ENCODE measurements at regions not wholly inside any gene's neighbourhood (a gene's known extent, or its start where the extent isn't known, plus 50 kb on each side); places are given as distances from the start of the nearest gene placed in this dataset.

DNA sequence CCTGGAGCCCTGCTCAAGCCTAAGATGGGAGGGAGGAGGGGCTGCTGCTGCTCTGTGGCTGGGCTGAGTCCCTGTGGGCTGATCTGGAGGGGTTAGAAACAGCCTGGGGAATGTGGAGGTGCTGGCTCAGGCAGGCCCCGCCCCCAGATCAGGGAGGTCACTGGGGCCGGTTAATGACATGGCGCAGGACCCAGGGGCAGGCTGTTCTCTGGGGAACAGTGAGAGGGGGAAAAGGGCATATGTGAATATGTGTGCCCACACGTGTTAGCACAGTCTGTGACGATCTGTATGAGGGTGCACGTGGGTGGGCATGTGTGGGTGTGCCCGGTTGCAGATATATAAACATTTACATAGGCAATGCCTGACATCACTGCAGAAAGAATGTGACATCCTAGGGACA is 143.5 kb downstream of the MIAT start:
- no peak overlapping the region for H3K4me3 ChIP-seq (replicated peaks; ENCODE audit: low read depth, low read length)
- no peak for DNase-seq (ENCODE audit: extremely low read depth, insufficient read length)
- TF ChIP-seq, protein P1, sequence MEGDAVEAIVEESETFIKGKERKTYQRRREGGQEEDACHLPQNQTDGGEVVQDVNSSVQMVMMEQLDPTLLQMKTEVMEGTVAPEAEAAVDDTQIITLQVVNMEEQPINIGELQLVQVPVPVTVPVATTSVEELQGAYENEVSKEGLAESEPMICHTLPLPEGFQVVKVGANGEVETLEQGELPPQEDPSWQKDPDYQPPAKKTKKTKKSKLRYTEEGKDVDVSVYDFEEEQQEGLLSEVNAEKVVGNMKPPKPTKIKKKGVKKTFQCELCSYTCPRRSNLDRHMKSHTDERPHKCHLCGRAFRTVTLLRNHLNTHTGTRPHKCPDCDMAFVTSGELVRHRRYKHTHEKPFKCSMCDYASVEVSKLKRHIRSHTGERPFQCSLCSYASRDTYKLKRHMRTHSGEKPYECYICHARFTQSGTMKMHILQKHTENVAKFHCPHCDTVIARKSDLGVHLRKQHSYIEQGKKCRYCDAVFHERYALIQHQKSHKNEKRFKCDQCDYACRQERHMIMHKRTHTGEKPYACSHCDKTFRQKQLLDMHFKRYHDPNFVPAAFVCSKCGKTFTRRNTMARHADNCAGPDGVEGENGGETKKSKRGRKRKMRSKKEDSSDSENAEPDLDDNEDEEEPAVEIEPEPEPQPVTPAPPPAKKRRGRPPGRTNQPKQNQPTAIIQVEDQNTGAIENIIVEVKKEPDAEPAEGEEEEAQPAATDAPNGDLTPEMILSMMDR (IDR thresholded peaks at IDR 0.05; ENCODE audit: insufficient read depth, low read length, poor library complexity, severe bottlenecking), result no peak
- H3K36me3 ChIP-seq (ENCODE audit: control insufficient read depth, insufficient read depth, low read length), result no peaks in the 10 kb centered on the region
- H3K27me3 ChIP-seq (replicated peaks; ENCODE audit: control insufficient read depth, insufficient read depth, low read length), result no peaks in the 10 kb centered on the region

DNA sequence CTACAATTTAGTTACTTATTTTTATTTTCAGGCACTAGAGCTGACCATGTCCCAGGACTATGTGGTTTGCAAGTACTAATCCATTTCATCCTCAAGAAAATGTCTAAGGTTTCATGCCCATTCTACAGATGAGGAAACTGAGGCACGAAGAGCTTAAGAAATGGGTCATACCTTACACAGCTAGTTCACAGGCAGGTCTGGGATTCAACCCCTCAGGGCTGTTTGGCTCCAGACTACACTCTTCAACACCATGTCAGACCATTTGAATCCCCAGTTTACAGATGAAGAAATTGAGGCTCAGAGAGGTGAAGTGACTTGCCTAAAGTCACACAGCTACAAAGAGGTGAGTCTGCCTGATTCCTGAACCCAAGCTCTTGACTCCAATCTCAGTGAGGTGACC is 144.1 kb downstream of the MIAT start:
- Histone ChIP-seq H3K36me3 (ENCODE audit: control insufficient read depth, insufficient read depth, low read length) (no peaks in the 10 kb centered on the region), H3K27me3 (replicated peaks; ENCODE audit: control insufficient read depth, insufficient read depth, low read length) (no peaks in the 10 kb centered on the region), H3K4me3 (replicated peaks; ENCODE audit: low read depth, low read length) (no peak overlapping the region)
- DNase-seq (ENCODE audit: extremely low read depth, insufficient read length), result no peak
- TF ChIP-seq, protein P1 (IDR thresholded peaks at IDR 0.05; ENCODE audit: insufficient read depth, low read length, poor library complexity, severe bottlenecking), result no peak

DNA sequence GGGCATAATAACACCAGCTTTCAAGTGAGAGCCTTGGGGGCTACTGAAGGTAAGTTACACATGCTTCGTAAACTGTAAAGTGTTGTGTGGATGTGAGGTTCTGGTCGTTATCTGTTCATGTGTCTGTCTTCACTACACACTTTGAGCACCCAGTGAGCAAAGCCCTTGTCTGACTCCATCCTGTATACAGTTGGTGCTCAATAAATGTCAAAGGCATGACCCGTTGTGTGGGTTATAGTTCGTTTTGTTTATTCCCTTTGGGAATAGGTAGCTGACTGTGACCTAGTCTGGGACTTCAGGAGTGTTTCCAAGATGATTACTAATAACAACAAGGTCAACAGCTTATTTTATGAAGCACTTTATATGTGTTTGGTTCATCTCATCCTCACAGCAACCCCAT is 146.9 kb downstream of the MIAT start:
- no peak overlapping the region for H3K4me3 ChIP-seq (replicated peaks; ENCODE audit: low read depth, low read length)
- H3K36me3 ChIP-seq (ENCODE audit: control insufficient read depth, insufficient read depth, low read length), result no peaks in the 10 kb centered on the region
- no peak for DNase-seq (ENCODE audit: extremely low read depth, insufficient read length)
- TF ChIP-seq, protein P1 (IDR thresholded peaks at IDR 0.05; ENCODE audit: insufficient read depth, low read length, poor library complexity, severe bottlenecking), result no peak
- H3K27me3 ChIP-seq (replicated peaks; ENCODE audit: control insufficient read depth, insufficient read depth, low read length), result 0 out of 2 replicates have a peak, but pooled peaks cover 1% of the 10 kb centered on the region

DNA sequence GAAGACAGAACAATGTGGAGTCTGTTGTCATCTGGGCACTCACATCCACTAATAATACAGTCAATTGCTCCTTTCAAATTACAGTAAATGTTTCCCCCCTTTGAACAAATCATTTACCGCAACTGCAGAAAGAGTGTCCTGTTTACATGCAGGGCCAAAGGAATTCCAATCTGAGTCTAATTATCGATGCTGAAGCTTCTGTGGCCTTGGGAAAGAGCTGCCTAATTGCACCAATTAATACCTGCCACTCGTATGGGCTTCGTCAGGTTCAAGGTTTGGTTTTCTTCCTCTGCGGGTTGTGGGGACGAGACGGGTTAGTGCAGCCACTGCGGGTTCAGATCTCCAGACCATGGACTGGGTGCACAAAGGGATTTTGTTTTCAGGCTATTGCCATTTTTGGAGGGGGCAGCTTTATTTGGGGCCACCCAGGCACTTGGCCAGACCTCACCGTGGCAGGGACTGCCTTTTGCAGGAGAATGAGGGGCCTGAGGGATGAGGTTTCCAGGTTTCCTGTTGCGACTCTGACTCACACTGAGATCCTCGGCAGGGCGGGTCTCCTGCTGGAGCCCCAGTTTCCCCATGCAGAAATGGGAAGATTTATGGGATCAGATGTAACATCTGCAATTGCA is 147.6 kb downstream of the MIAT start:
- no peak for DNase-seq (ENCODE audit: extremely low read depth, insufficient read length)
- no peak overlapping the region for H3K4me3 ChIP-seq (replicated peaks; ENCODE audit: low read depth, low read length)
- H3K27me3 ChIP-seq (replicated peaks; ENCODE audit: control insufficient read depth, insufficient read depth, low read length), result 0 out of 2 replicates have a peak, but pooled peaks cover 1% of the 10 kb centered on the region
- H3K36me3 ChIP-seq (ENCODE audit: control insufficient read depth, insufficient read depth, low read length), result no peaks in the 10 kb centered on the region
- TF ChIP-seq, protein P1 (IDR thresholded peaks at IDR 0.05; ENCODE audit: insufficient read depth, low read length, poor library complexity, severe bottlenecking), result no peak

DNA sequence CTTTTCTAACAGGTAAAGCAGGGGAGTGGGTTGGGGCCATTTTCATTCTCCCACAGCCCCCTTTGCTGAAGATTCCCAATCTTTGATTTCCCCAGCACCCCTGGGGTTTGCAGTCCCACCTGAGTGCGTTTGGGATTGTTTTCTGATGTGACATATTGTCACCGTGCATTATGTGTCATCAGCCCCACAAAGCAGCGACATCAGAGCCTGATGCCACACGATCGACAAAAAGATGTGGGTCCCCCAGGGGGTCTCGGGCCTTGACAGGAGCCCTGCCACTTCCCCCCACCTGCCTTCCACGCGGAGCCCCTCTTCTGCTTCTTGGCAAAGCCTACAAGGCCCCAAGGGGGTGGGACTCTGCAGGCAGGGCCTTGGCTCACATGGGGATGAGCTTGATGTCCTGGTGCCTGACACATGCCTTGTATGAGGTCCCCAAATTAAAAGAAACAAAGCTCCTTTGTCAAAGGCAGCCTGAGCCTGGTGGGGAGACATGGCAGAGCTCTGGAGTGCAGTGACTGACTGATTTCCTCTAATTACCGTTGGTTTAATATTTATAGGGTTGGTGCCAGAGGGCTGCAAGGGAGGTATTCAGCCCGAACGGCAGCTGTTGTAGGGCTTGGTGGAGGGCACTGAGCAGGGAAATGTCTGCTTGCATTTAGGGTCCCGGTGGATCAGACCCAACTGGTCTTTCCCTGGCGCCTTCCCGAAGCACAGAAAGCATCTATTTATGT is 149.2 kb downstream of the MIAT start:
- Histone ChIP-seq H3K4me3 (replicated peaks; ENCODE audit: low read depth, low read length) (no peak overlapping the region), H3K27me3 (replicated peaks; ENCODE audit: control insufficient read depth, insufficient read depth, low read length) (0 out of 2 replicates have a peak, but pooled peaks cover 1% of the 10 kb centered on the region), H3K36me3 (ENCODE audit: control insufficient read depth, insufficient read depth, low read length) (no peaks in the 10 kb centered on the region)
- DNase-seq (ENCODE audit: extremely low read depth, insufficient read length), result no peak
- TF ChIP-seq, protein P1 (IDR thresholded peaks at IDR 0.05; ENCODE audit: insufficient read depth, low read length, poor library complexity, severe bottlenecking), result no peak

Data from GM06990 (cell line).